ENCODE measurements at regions not wholly inside any gene's neighbourhood (a gene's known extent, or its start where the extent isn't known, plus 50 kb on each side); places are given as distances from the start of the nearest gene placed in this dataset.
A peak's percentile ranks its signal among the peaks of the same experiment; 100 is the strongest.

GRCh38 chr7:46461334-46461777 is 540.3 kb upstream of the IGFBP3 start:
- H3K4me1 Mint-ChIP-seq (ENCODE audit: unreplicated experiment), result peaks cover 21% of the 10 kb centered on the region
- no peak overlapping the region for H3K27ac Mint-ChIP-seq (ENCODE audit: unreplicated experiment)
- TF ChIP-seq, protein P1, sequence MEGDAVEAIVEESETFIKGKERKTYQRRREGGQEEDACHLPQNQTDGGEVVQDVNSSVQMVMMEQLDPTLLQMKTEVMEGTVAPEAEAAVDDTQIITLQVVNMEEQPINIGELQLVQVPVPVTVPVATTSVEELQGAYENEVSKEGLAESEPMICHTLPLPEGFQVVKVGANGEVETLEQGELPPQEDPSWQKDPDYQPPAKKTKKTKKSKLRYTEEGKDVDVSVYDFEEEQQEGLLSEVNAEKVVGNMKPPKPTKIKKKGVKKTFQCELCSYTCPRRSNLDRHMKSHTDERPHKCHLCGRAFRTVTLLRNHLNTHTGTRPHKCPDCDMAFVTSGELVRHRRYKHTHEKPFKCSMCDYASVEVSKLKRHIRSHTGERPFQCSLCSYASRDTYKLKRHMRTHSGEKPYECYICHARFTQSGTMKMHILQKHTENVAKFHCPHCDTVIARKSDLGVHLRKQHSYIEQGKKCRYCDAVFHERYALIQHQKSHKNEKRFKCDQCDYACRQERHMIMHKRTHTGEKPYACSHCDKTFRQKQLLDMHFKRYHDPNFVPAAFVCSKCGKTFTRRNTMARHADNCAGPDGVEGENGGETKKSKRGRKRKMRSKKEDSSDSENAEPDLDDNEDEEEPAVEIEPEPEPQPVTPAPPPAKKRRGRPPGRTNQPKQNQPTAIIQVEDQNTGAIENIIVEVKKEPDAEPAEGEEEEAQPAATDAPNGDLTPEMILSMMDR (IDR thresholded peaks at IDR 0.05), result no peak
- peaks cover 39% of the 10 kb centered on the region for H3K9me3 Mint-ChIP-seq (ENCODE audit: unreplicated experiment)
- no peak for DNase-seq (ENCODE audit: extremely low spot score, unreplicated experiment)
- no peaks in the 10 kb centered on the region for H3K27me3 Mint-ChIP-seq (ENCODE audit: unreplicated experiment)
- peaks cover 7% of the 10 kb centered on the region for H3K36me3 Mint-ChIP-seq (ENCODE audit: unreplicated experiment)
- no peak overlapping the region for H3K4me3 Mint-ChIP-seq (ENCODE audit: unreplicated experiment)

DNA sequence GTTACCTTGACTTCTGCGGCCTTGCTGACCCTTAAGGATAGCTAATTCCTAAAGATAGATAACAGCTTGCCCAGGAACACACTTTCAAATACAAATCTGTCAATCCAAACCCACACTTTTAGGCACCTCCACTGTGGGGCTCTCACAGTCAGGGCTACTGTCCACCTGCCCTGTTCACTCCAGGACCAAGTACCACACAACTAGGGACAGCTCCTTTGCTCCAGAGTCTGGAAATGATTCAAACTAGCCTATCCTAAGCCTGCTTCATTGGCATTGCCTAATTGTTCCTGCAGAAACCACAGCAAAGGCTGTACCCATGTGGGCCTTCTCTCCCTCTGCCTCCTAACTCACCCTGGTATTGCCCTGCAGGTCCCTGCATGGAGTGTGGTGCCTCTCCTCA is 538.9 kb upstream of the IGFBP3 start:
- Mint-ChIP-seq H3K27me3 (ENCODE audit: unreplicated experiment) (no peaks in the 10 kb centered on the region), H3K36me3 (ENCODE audit: unreplicated experiment) (peaks cover 7% of the 10 kb centered on the region), H3K27ac (ENCODE audit: unreplicated experiment) (no peak overlapping the region), H3K9me3 (ENCODE audit: unreplicated experiment) (peaks cover 38% of the 10 kb centered on the region), H3K4me1 (ENCODE audit: unreplicated experiment) (peaks cover 34% of the 10 kb centered on the region), H3K4me3 (ENCODE audit: unreplicated experiment) (no peak overlapping the region)
- TF ChIP-seq, protein P1 (IDR thresholded peaks at IDR 0.05), result no peak
- no peak for DNase-seq (ENCODE audit: extremely low spot score, unreplicated experiment)

DNA sequence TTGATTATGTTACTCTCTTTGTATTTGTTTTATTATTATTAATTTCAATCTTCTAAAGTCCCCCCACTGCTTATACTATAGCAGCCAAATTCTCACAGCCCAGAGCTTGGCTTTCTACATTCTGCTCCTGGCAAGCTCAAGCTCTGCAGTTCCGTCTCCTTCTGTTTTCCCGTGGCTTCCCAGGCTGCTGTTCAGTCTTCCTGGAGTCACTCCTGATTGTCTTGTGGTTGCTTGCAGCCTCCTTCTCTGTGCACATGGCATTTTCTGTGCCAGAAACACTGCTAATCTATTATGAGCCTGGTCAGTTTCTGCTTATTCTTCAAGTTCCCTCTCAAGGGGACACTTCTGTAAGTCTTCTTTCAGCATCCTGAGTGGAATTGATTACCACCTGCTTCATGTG is 533.7 kb upstream of the IGFBP3 start:
- H3K4me1 Mint-ChIP-seq (ENCODE audit: unreplicated experiment), result peaks cover 44% of the 10 kb centered on the region
- peak overlapping the region; percentile 92 for H3K27ac Mint-ChIP-seq (ENCODE audit: unreplicated experiment)
- TF ChIP-seq, protein P1 (IDR thresholded peaks at IDR 0.05), result no peak
- H3K9me3 Mint-ChIP-seq (ENCODE audit: unreplicated experiment), result peaks cover 7% of the 10 kb centered on the region
- H3K27me3 Mint-ChIP-seq (ENCODE audit: unreplicated experiment), result no peaks in the 10 kb centered on the region
- no peak overlapping the region for H3K4me3 Mint-ChIP-seq (ENCODE audit: unreplicated experiment)
- H3K36me3 Mint-ChIP-seq (ENCODE audit: unreplicated experiment), result peaks cover 2% of the 10 kb centered on the region
- DNase-seq (ENCODE audit: extremely low spot score, unreplicated experiment), result no peak

GRCh38 chr7:46452561-46453135 is 531.6 kb upstream of the IGFBP3 start:
- Mint-ChIP-seq H3K9me3 (ENCODE audit: unreplicated experiment) (peaks cover 7% of the 10 kb centered on the region), H3K27ac (ENCODE audit: unreplicated experiment) (no peak overlapping the region), H3K27me3 (ENCODE audit: unreplicated experiment) (no peaks in the 10 kb centered on the region), H3K4me3 (ENCODE audit: unreplicated experiment) (no peak overlapping the region), H3K4me1 (ENCODE audit: unreplicated experiment) (peaks cover 35% of the 10 kb centered on the region), H3K36me3 (ENCODE audit: unreplicated experiment) (peaks cover 4% of the 10 kb centered on the region)
- DNase-seq (ENCODE audit: extremely low spot score, unreplicated experiment), result no peak
- TF ChIP-seq, protein P1 (IDR thresholded peaks at IDR 0.05), result no peak

GRCh38 chr7:46451846-46452245 is 530.8 kb upstream of the IGFBP3 start:
- H3K36me3 Mint-ChIP-seq (ENCODE audit: unreplicated experiment), result peaks cover 4% of the 10 kb centered on the region
- TF ChIP-seq, protein P1 (IDR thresholded peaks at IDR 0.05), result no peak
- H3K27ac Mint-ChIP-seq (ENCODE audit: unreplicated experiment), result no peak overlapping the region
- no peak for DNase-seq (ENCODE audit: extremely low spot score, unreplicated experiment)
- no peak overlapping the region for H3K4me3 Mint-ChIP-seq (ENCODE audit: unreplicated experiment)
- no peaks in the 10 kb centered on the region for H3K27me3 Mint-ChIP-seq (ENCODE audit: unreplicated experiment)
- H3K4me1 Mint-ChIP-seq (ENCODE audit: unreplicated experiment), result peaks cover 27% of the 10 kb centered on the region
- H3K9me3 Mint-ChIP-seq (ENCODE audit: unreplicated experiment), result peaks cover 5% of the 10 kb centered on the region
